ENCODE measurements at regions not wholly inside any gene's neighbourhood (a gene's known extent, or its start where the extent isn't known, plus 50 kb on each side); places are given as distances from the start of the nearest gene placed in this dataset.

- H3K27ac ChIP-seq (ENCODE audit: low read depth in 2 of 2, low read length in 1 of 2), result no peak overlapping the region
- H2AFZ ChIP-seq (ENCODE audit: low read depth), result no peak overlapping the region
- H3K79me2 ChIP-seq (ENCODE audit: insufficient read depth), result no peaks in the 10 kb centered on the region
- H3K4me2 ChIP-seq, result no peak overlapping the region
- 43% methylated on average over 4 of the region's 4 CpGs for WGBS (ENCODE audit: low lambda C conversion rate)
- no peaks in the 10 kb centered on the region; a peak in 1 of 4 replicates for H3K4me1 ChIP-seq (ENCODE audit: control insufficient read depth in 1 of 2, insufficient read depth in 2 of 2, low read depth in 1 of 2, low read length in 1 of 2)
- no peaks in the 10 kb centered on the region for H4K20me1 ChIP-seq (ENCODE audit: insufficient read depth)
- no peaks in the 10 kb centered on the region for H3F3A ChIP-seq (replicated peaks; ENCODE audit: insufficient read depth)
- no peaks in the 10 kb centered on the region for H3K36me3 ChIP-seq (replicated peaks in 1 of 2; ENCODE audit: control insufficient read depth in 1 of 2, insufficient read depth in 2 of 2, low read length in 1 of 2)
- no peaks in the 10 kb centered on the region for H3K9me2 ChIP-seq
- no peaks in the 10 kb centered on the region for H3K9me3 ChIP-seq
- TF ChIP-seq, protein P1, sequence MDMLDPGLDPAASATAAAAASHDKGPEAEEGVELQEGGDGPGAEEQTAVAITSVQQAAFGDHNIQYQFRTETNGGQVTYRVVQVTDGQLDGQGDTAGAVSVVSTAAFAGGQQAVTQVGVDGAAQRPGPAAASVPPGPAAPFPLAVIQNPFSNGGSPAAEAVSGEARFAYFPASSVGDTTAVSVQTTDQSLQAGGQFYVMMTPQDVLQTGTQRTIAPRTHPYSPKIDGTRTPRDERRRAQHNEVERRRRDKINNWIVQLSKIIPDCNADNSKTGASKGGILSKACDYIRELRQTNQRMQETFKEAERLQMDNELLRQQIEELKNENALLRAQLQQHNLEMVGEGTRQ (IDR thresholded peaks at IDR 0.05; ENCODE audit: borderline replicate concordance, low read depth, low read length), result no peak
- TF ChIP-seq TEAD4 (IDR thresholded peaks at IDR 0.05; ENCODE audit: borderline replicate concordance, insufficient read depth) (no peak), FOSL2 (IDR thresholded peaks at IDR 0.05; ENCODE audit: borderline replicate concordance, low read depth) (no peak), YY1 (IDR thresholded peaks at IDR 0.05; ENCODE audit: low read depth) (no peak), RXRA (IDR thresholded peaks at IDR 0.05; ENCODE audit: borderline replicate concordance, low read depth) (no peak)
- TF ChIP-seq, protein P2, sequence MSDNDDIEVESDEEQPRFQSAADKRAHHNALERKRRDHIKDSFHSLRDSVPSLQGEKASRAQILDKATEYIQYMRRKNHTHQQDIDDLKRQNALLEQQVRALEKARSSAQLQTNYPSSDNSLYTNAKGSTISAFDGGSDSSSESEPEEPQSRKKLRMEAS (IDR thresholded peaks at IDR 0.05; ENCODE audit: low read depth), result no peak
- no peak for DNase-seq
- ChIA-PET CTCF (interaction anchor here (0.8 kb wide), 1 partner anchor 16 kb away, joined by 3 read pairs; no protein-coding TSS in a partner anchor), POLR2A (no interaction called here)
- no peak overlapping the region for H3K9ac ChIP-seq
- H3K27me3 ChIP-seq (ENCODE audit: insufficient read depth), result peaks cover 26% of the 10 kb centered on the region; the same call in 1 of the 2 replicates
- no peak overlapping the region for H3K4me3 ChIP-seq (ENCODE audit: low read depth in 2 of 2, low read length in 1 of 2)
Observed at GRCh38 chr15:69591905-69592508, 139.4 kb downstream of the RPLP1 start.

GRCh38 chr15:69592954-69593353, 140.3 kb downstream of the RPLP1 start:
- H3K4me1 ChIP-seq (ENCODE audit: control insufficient read depth in 1 of 2, insufficient read depth in 2 of 2, low read depth in 1 of 2, low read length in 1 of 2), result no peaks in the 10 kb centered on the region; a peak in 1 of 4 replicates
- no peaks in the 10 kb centered on the region for H4K20me1 ChIP-seq (ENCODE audit: insufficient read depth)
- no peak overlapping the region for H3K27ac ChIP-seq (ENCODE audit: low read depth in 2 of 2, low read length in 1 of 2)
- no peak overlapping the region for H2AFZ ChIP-seq (ENCODE audit: low read depth)
- no peak overlapping the region for H3K9ac ChIP-seq
- H3K9me3 ChIP-seq, result no peaks in the 10 kb centered on the region
- peaks cover 23% of the 10 kb centered on the region; the same call in 1 of the 2 replicates for H3K27me3 ChIP-seq (ENCODE audit: insufficient read depth)
- WGBS (ENCODE audit: low lambda C conversion rate), result 45% methylated on average over 2 of the region's 2 CpGs
- no peaks in the 10 kb centered on the region for H3K9me2 ChIP-seq
- ChIA-PET CTCF (no interaction called here), POLR2A (no interaction called here)
- no peak overlapping the region for H3K4me2 ChIP-seq
- H3F3A ChIP-seq (replicated peaks; ENCODE audit: insufficient read depth), result no peaks in the 10 kb centered on the region
- H3K36me3 ChIP-seq (replicated peaks in 1 of 2; ENCODE audit: control insufficient read depth in 1 of 2, insufficient read depth in 2 of 2, low read length in 1 of 2), result no peaks in the 10 kb centered on the region
- no peaks in the 10 kb centered on the region for H3K79me2 ChIP-seq (ENCODE audit: insufficient read depth)
- no peak overlapping the region for H3K4me3 ChIP-seq (ENCODE audit: low read depth in 2 of 2, low read length in 1 of 2)
- TF ChIP-seq CHD2 (IDR thresholded peaks at IDR 0.05; ENCODE audit: low read length, partially characterized antibody), result no peak
- TF ChIP-seq RCOR1 (IDR thresholded peaks at IDR 0.05; ENCODE audit: low read length), result no peak
- TF ChIP-seq TAF1 (IDR thresholded peaks at IDR 0.05; ENCODE audit: borderline replicate concordance, low read depth, low read length), result no peak
- TF ChIP-seq EZH2phosphoT487 (IDR thresholded peaks at IDR 0.05; ENCODE audit: borderline replicate concordance, low read depth), result no peak
- no peak for TF ChIP-seq FOSL2 (IDR thresholded peaks at IDR 0.05; ENCODE audit: borderline replicate concordance, low read depth)
- no peak for TF ChIP-seq SIN3A (IDR thresholded peaks at IDR 0.05; ENCODE audit: borderline replicate concordance, low read depth, low read length)
- TF ChIP-seq, protein P2 (IDR thresholded peaks at IDR 0.05; ENCODE audit: low read depth), result no peak
- TF ChIP-seq, protein P3, sequence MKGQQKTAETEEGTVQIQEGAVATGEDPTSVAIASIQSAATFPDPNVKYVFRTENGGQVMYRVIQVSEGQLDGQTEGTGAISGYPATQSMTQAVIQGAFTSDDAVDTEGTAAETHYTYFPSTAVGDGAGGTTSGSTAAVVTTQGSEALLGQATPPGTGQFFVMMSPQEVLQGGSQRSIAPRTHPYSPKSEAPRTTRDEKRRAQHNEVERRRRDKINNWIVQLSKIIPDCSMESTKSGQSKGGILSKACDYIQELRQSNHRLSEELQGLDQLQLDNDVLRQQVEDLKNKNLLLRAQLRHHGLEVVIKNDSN (IDR thresholded peaks at IDR 0.05; ENCODE audit: borderline replicate concordance, low read depth), result no peak
- TF ChIP-seq, protein P4, sequence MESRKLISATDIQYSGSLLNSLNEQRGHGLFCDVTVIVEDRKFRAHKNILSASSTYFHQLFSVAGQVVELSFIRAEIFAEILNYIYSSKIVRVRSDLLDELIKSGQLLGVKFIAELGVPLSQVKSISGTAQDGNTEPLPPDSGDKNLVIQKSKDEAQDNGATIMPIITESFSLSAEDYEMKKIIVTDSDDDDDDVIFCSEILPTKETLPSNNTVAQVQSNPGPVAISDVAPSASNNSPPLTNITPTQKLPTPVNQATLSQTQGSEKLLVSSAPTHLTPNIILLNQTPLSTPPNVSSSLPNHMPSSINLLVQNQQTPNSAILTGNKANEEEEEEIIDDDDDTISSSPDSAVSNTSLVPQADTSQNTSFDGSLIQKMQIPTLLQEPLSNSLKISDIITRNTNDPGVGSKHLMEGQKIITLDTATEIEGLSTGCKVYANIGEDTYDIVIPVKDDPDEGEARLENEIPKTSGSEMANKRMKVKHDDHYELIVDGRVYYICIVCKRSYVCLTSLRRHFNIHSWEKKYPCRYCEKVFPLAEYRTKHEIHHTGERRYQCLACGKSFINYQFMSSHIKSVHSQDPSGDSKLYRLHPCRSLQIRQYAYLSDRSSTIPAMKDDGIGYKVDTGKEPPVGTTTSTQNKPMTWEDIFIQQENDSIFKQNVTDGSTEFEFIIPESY (IDR thresholded peaks at IDR 0.05; ENCODE audit: borderline replicate concordance, low read depth), result no peak
- DNase-seq, result no peak

Measured in SK-N-SH (cell line).